Small intestine (tissue), 7 donors: ENCODE measurements at regions not wholly inside any gene's neighbourhood (a gene's known extent, or its start where the extent isn't known, plus 50 kb on each side); places are given as distances from the start of the nearest gene placed in this dataset.

Experiments
- DNase-seq, 2 donors: peaks; one replicate each; pipeline versions ENCODE4 v3.0.0 to v3.0.0-alpha.2; 2013
- FAIRE-seq: peaks from 2 replicates; lab custom pipeline; 2012; peaks lifted over from hg19 to GRCh38; lab: Jason Lieb, UNC
- H3K27ac ChIP-seq, 3 donors: one replicate each; pipeline ENCODE4 v1.5.1; 2013; ENCODE audit warnings: low read length in 2 of 3, mild to moderate bottlenecking in 2 of 3, control low read depth in 1 of 3, inconsistent platforms in 1 of 3, low read depth in 1 of 3, moderate library complexity in 1 of 3
- H3K27me3 ChIP-seq, 3 donors: one replicate each; pipeline ENCODE4 v1.6.1; 2013; ENCODE audit warnings: low read length in 3 of 3, inconsistent platforms in 1 of 3; ENCODE audit not compliant: control insufficient read depth in 3 of 3, insufficient read depth in 3 of 3
- H3K36me3 ChIP-seq, 3 donors: one replicate each; pipeline ENCODE4 v1.6.1; 2013; ENCODE audit warnings: low read length in 3 of 3, inconsistent platforms in 1 of 3, low read depth in 1 of 3, mild to moderate bottlenecking in 1 of 3, moderate library complexity in 1 of 3; ENCODE audit not compliant: control insufficient read depth in 3 of 3, insufficient read depth in 2 of 3
- H3K4me1 ChIP-seq, 3 donors: one replicate each; pipeline ENCODE4 v1.6.1; 2013; ENCODE audit warnings: low read length in 2 of 3, inconsistent platforms in 1 of 3, low read depth in 1 of 3, mild to moderate bottlenecking in 1 of 3, moderate library complexity in 1 of 3; ENCODE audit not compliant: control insufficient read depth in 3 of 3, insufficient read depth in 2 of 3
- H3K4me3 ChIP-seq, 3 donors: one replicate each; pipeline ENCODE4 v1.5.1; 2013; ENCODE audit warnings: low read length in 3 of 3, control low read depth in 1 of 3, inconsistent platforms in 1 of 3, low read depth in 1 of 3, mild to moderate bottlenecking in 1 of 3, moderate library complexity in 1 of 3
- H3K9me3 ChIP-seq, 2 donors: one replicate each; pipeline ENCODE4 v1.6.1; 2013; ENCODE audit warnings: low read depth in 1 of 2, low read length in 1 of 2; ENCODE audit not compliant: control insufficient read depth in 2 of 2, insufficient read depth in 1 of 2
- WGBS, 3 donors: extraction: QIAGEN DNeasy Blood & Tissue Kit; methylation state at CpG; one replicate each; pipeline ENCODE4 v1.1.7; 2013; 5-methylcytosine and 5-hydroxymethylcytosine counted together
- donor health status: healthy with polysubstance abuse.
- donor health status: control.
- donor health status: control.
- donor health status: Bipolar disorder and iron deficiency.
- donor health status: healthy.

DNA sequence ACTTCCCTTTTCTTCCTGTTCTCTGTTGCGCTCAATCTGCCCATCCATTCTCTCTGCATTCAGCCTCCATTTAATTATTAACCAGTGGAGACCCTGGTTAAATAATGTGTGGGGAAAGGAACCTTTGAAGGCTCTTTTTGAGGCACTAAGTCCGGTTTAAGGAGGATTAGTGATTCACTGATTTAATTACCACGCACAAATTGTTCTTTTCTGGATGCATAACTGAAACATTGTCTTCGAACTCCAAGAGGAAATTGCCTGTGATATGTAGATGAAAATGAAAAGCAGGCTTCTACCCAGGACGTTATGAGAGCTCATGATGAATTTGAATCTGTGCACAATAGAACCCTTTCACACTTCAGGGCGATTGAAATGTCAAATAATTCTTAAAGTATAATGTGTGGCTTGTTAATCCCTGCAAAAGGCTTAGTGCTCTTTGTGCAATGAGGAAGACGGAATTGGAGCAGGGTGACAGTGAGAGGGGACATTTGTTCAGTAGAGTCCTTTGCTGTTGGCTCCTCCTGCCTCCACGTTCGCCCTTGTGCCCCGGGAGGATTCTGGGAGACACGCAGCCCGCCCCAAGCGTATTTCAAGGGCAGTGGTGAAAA is 51.1 kb upstream of the ZNF236 start:
- Histone ChIP-seq H3K9me3 (no peaks in the 10 kb centered on the region), H3K27me3 (peaks cover 0 to 5% (median 0%) of the 10 kb centered on the region in 3 donors), H3K36me3 (no peaks in the 10 kb centered on the region), H3K4me3 (no peak overlapping the region), H3K27ac (no peak overlapping the region), H3K4me1 (no peaks in the 10 kb centered on the region)
- no peak for DNase-seq
- no peak for FAIRE-seq
- WGBS, 3 donors, result 29 to 67% (median 39%) methylated on average over 13 of the region's 13 CpGs

DNA sequence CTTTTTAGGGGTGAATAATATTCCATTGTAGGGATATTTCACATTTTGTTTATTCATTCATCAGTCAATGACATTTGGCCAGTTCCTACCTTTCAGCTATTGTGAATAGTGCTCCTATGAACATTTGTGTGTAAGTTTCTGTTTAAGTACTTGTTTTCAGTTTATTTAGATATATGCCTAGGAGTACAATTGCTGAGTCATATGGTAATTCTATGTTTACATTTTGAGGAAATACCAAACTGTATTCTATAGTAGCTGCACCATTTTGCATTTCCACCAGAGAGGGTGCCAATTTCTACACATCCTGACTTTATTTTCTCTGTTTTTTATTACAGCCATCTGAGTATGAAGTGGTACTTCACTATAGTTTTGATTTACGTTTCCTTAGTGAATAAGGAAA is 54.4 kb upstream of the ZNF236 start:
- H3K4me1 ChIP-seq, result no peaks in the 10 kb centered on the region
- FAIRE-seq (no peak), DNase-seq (no peak)
- H3K9me3 ChIP-seq, result no peaks in the 10 kb centered on the region
- no peak overlapping the region for H3K27ac ChIP-seq
- no peaks in the 10 kb centered on the region for H3K36me3 ChIP-seq
- peaks cover 0 to 5% (median 0%) of the 10 kb centered on the region in 3 donors for H3K27me3 ChIP-seq
- no peak overlapping the region for H3K4me3 ChIP-seq
- 77 to 82% (median 80%) methylated on average over 1 of the region's 1 CpG for WGBS, 3 donors

DNA sequence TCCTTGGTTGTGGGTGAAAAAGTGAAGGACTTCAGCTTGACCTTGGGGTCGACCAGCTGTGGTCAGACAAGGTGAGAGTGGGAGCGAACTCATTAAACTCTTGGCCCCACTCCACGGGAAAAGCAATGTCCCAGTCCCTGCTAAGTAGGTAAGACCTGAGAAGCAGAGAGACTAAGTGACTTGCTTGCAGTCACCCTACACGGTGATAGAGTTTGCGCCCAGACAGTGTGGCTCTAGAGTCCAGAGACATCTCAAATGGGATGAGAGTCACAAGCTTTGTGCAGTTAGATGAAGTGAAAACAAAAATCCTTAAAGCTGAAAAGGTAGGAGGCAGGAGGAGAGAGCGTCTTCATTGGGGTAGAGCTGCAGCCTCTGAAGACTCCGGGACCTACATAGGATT is 55.9 kb upstream of the ZNF236 start:
- peaks cover 0 to 5% (median 0%) of the 10 kb centered on the region in 3 donors for H3K27me3 ChIP-seq

DNA sequence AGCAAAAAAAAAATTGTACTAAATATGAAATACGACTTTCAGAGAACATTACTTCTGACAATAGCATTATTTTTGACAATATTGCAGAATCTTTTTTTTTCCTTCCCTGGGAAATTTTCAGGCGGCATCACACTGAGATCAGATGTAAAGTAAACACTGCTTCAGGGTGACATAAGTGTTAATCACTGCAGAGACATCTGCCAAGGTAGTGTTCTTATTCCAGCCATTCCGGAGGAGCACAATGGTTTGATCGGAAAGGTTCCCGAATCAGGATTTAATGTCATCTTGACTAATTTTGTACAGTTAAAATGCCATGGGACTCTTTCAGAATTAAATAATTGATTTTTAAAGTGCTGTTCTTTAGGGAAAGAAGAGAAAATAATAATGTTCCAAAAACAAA is 56.7 kb upstream of the ZNF236 start:
- Histone ChIP-seq H3K36me3 (no peaks in the 10 kb centered on the region), H3K9me3 (no peaks in the 10 kb centered on the region), H3K4me1 (no peaks in the 10 kb centered on the region), H3K4me3 (no peak overlapping the region), H3K27ac (no peak overlapping the region), H3K27me3 (peaks cover 0 to 5% (median 0%) of the 10 kb centered on the region in 3 donors)
- WGBS, 3 donors, result 73 to 79% (median 75%) methylated on average over 5 of the region's 5 CpGs
- DNase-seq (no peak), FAIRE-seq (no peak)

More for the DNA sequence above, 55.9 kb upstream of the ZNF236 start:
- H3K9me3 ChIP-seq, result no peaks in the 10 kb centered on the region
- DNase-seq, result no peak
- 77 to 89% (median 82%) methylated on average over 7 of the region's 7 CpGs for WGBS, 3 donors
- H3K4me1 ChIP-seq, result no peaks in the 10 kb centered on the region
- FAIRE-seq, result no peak
- no peak overlapping the region for H3K4me3 ChIP-seq
- H3K36me3 ChIP-seq, result no peaks in the 10 kb centered on the region
- no peak overlapping the region for H3K27ac ChIP-seq

DNA sequence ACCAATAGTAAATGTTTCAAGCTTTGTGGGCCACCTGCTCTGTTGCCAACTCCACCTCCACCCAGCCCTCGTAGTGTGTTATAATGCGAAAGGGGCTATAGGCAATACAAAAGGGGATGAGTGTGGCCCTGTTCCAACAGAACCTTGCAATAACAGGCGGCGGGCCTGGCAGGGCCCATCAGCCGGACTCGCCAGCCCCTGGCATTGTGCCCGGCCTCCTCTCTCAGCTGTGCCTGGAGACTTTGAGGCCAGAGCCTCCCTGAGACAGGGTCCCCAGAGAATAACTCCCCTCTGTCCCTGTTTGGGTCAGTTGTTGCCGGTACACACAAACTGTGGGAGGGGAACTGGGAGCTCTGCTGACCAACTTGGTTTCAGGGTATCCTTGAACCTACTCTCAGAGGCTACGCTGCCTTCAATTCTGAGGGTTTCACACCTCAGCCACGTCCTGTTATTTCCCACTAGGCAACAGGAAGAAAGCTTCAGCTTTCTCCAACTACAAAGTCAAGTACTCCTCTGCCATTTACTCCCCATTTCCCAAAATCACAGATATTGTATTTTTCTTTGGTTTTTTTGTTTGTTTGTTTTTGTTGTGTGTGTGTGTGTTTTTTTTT is 58.0 kb upstream of the ZNF236 start:
- FAIRE-seq, result no peak
- 60 to 81% (median 71%) methylated on average over 10 of the region's 10 CpGs for WGBS, 3 donors

DNA sequence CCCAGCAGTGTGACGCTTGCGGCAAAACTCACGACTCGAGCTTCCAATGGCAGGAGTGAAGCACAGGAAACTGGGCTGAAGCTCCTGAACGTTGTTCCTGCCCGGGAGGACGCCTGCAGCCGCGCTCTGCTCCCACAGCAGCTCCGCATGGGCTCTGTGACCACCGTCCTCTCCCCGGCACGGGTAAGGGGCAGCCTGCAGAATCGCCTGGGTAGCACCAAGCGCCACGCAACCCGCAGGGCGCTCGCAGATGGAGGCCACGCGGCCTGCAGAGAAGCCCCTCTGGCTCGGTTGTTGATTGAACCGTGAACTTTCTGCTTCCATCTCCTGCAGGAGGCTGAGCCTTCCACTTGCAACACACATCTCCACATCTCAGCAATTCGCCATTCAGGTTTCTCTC is 63.3 kb upstream of the ZNF236 start:
- DNase-seq, result no peak
- H3K4me3 ChIP-seq, result no peak overlapping the region
- no peak for FAIRE-seq
- no peaks in the 10 kb centered on the region for H3K4me1 ChIP-seq
- no peaks in the 10 kb centered on the region for H3K27me3 ChIP-seq
- no peak overlapping the region for H3K27ac ChIP-seq
- no peaks in the 10 kb centered on the region for H3K9me3 ChIP-seq
- WGBS, 3 donors, result 91 to 94% (median 92%) methylated on average over 24 of the region's 24 CpGs
- H3K36me3 ChIP-seq, result no peaks in the 10 kb centered on the region

More for the DNA sequence above, 58.0 kb upstream of the ZNF236 start:
- H3K36me3 ChIP-seq, result no peaks in the 10 kb centered on the region
- H3K27ac ChIP-seq, result no peak overlapping the region
- DNase-seq, result no peak
- H3K9me3 ChIP-seq, result no peaks in the 10 kb centered on the region
- no peaks in the 10 kb centered on the region for H3K27me3 ChIP-seq
- no peak overlapping the region for H3K4me3 ChIP-seq
- no peaks in the 10 kb centered on the region for H3K4me1 ChIP-seq

DNA sequence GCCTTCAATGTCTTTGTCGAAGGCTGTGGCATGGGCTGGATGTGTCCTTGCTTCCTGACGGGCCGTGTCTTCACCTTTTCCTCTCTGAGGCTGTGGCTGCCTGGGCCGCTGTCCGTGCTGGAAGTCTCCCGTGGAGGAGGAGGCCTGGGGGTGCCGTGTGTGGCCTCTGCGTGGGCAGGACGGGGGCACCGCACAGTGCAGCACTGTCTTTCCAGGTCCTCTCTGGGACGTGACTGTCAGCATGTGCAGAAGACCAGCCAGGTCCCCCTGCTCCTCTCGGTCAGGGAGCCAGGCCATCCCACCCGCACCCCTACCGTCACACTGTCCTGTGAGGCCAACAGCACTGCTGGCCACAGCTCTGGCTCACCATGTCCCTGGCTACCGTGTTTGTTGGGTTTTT is 64.4 kb upstream of the ZNF236 start:
- Histone ChIP-seq H3K27me3 (no peaks in the 10 kb centered on the region), H3K4me3 (no peak overlapping the region), H3K4me1 (no peaks in the 10 kb centered on the region), H3K9me3 (no peaks in the 10 kb centered on the region), H3K36me3 (no peaks in the 10 kb centered on the region), H3K27ac (no peak overlapping the region)
- DNase-seq (no peak), FAIRE-seq (no peak)
- 90% methylated on average over 14 to 15 of the region's 15 CpGs for WGBS, 3 donors

DNA sequence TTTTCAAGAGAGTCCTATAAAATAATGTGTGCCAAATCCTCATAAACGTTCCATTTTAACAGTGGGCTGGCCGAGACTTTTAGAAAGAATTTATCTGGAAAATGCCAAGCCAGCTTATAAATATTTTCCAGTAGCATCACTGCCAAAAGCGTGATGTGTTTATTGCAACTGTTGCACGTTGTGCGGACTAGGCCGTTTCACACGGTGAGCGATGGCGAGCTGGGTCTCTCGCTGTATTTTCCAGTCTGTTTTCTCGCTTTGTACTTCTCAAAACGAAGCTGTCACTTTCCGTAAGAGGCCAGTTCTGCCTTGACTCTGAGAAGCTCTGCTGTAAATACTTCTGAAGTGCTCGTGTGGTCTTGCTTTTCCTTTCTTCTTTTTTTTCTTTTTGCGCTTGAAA is 65.0 kb upstream of the ZNF236 start:
- Histone ChIP-seq H3K27ac (no peak overlapping the region), H3K36me3 (no peaks in the 10 kb centered on the region), H3K4me1 (no peaks in the 10 kb centered on the region), H3K9me3 (no peaks in the 10 kb centered on the region), H3K4me3 (no peak overlapping the region), H3K27me3 (no peaks in the 10 kb centered on the region)
- 70 to 85% (median 85%) methylated on average over 15 of the region's 15 CpGs for WGBS, 3 donors
- no peak for DNase-seq
- FAIRE-seq, result no peak
